ENCODE measurements at regions not wholly inside any gene's neighbourhood (a gene's known extent, or its start where the extent isn't known, plus 50 kb on each side); places are given as distances from the start of the nearest gene placed in this dataset.

DNA sequence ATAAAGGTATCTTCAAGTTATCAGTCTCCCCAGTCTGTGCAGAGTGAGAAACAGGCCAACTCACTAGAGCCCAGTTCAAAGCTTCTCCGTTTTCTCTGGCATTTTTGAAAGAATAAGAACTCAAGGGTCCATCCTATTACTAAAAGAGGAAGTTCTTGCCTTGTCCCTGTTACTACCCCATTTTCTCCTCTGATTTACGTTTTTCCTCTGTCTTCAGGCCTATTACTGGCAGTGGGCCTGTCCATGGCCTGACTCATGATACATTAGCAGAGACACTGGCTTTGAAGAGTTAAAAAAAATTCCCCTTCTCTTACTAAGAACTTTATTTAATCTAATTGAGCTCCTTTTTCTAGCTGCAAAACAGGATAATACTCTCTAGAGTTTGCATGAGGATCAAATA is 624.0 kb upstream of the KLF4 start:
- ChIA-PET POLR2A (no interaction called here), CTCF (interaction anchor here (0.6 to 1.2 kb wide), 2 partner anchors 71 to 648 kb away, joined by 4 read pairs; no protein-coding TSS in a partner anchor)
- no peak overlapping the region for H3K4me3 ChIP-seq (ENCODE audit: low read depth, low read length)
- TF ChIP-seq ZNF658 (tag by site-specific recombination; IDR thresholded peaks at IDR 0.05) (no peak), ZNF623 (tag by site-specific recombination; IDR thresholded peaks at IDR 0.05) (no peak)
- no peaks in the 10 kb centered on the region for H3K9me3 ChIP-seq (ENCODE audit: control insufficient read depth, insufficient read depth, low read depth, low read length)
- H3K4me1 ChIP-seq (ENCODE audit: control insufficient read depth, insufficient read depth, low read length): no peaks in the 10 kb centered on the region
- H3K36me3 ChIP-seq (ENCODE audit: control insufficient read depth in 2 of 2, insufficient read depth in 1 of 2, low read length in 2 of 2): no peaks in the 10 kb centered on the region
- H3K27ac ChIP-seq (ENCODE audit: extremely low read depth, low read depth, low read length): no peak overlapping the region

DNA sequence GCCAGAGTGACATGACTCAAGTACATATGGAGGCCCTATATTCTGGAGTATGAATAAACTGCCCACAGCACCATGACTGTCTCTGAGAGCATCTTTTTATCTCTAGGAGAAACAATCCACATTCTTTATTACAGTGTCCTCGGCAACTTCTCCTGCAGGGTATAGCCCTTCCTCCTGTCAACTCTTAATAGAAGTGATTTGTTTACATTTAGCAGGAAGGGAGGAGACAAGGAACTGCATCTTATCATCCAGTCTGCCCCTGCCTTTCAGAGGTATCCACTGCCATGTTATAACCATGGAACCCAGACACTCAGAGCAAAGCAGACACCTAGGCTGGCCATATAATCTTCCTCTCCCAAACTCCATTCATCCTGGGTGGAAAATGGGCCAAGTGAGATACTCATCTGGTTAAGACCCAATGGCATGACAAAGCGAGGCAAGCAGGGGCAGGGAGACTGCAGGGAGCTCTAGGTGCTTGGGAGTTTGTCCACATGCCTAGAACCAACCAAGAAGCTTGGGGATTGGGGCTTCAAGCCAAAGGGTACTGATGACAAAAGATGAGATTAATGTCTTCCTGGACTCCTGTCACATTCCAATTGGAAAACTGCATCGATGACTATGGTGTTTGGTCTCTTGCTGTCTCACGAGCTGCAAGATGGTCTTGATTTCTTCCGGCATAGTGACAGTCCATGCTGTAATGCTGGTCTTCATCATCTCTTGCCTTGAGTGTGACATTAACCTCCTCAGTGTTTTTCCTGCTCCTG is 620.5 kb upstream of the KLF4 start:
- ChIA-PET CTCF (no interaction called here), POLR2A (no interaction called here)
- Histone ChIP-seq H3K4me1 (ENCODE audit: control insufficient read depth, insufficient read depth, low read length) (no peaks in the 10 kb centered on the region), H3K27ac (ENCODE audit: extremely low read depth, low read depth, low read length) (no peak overlapping the region), H3K9me3 (ENCODE audit: control insufficient read depth, insufficient read depth, low read depth, low read length) (no peaks in the 10 kb centered on the region), H3K36me3 (ENCODE audit: control insufficient read depth in 2 of 2, insufficient read depth in 1 of 2, low read length in 2 of 2) (no peaks in the 10 kb centered on the region), H3K4me3 (ENCODE audit: low read depth, low read length) (no peak overlapping the region)
- no peak for TF ChIP-seq ZNF391 (tag by site-specific recombination; IDR thresholded peaks at IDR 0.05; ENCODE audit: borderline replicate concordance, low read depth)
- TF ChIP-seq ZNF670 (tag by site-specific recombination; IDR thresholded peaks at IDR 0.05; ENCODE audit: low read depth): no peak
- TF ChIP-seq ZNF514 (tag by site-specific recombination; IDR thresholded peaks at IDR 0.05): no peak
- no peak for TF ChIP-seq FEZF1 (tag by site-specific recombination; IDR thresholded peaks at IDR 0.05)
- no peak for TF ChIP-seq ZNF169 (tag by site-specific recombination; IDR thresholded peaks at IDR 0.05)
- TF ChIP-seq IKZF3 (tag by site-specific recombination; IDR thresholded peaks at IDR 0.05): no peak
- TF ChIP-seq ZNF660 (tag by site-specific recombination; IDR thresholded peaks at IDR 0.05): no peak

DNA sequence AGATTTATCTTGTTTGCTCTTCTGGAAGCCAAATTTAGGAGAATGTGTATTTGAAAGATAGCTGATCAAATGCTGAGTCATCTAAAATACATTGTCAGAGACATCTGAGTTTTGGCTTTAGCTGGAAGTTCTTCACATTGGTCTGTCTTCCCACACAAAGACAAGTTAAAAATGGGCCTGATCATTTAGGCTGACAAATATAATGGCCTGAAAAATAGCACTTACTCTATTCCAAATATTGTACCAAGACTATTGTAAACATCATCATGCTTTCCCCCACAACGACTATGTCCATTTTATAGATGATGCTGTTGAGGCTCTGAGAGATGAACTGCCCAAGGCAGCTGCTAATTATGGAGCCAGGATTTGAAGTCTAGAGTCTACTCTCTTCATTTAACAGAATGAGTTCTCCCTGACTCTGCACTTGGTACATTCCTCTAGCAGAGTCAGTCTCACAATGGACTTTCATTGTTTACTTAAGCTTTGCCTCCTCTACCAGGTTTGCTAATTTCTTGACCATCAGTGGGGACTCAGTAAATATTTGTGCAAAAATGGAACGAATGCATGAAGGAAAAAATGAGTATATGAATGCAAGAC is 619.4 kb upstream of the KLF4 start:
- Histone ChIP-seq H3K27ac (ENCODE audit: extremely low read depth, low read depth, low read length) (no peak overlapping the region), H3K9me3 (ENCODE audit: control insufficient read depth, insufficient read depth, low read depth, low read length) (no peaks in the 10 kb centered on the region), H3K4me1 (ENCODE audit: control insufficient read depth, insufficient read depth, low read length) (no peaks in the 10 kb centered on the region), H3K4me3 (ENCODE audit: low read depth, low read length) (no peak overlapping the region), H3K36me3 (ENCODE audit: control insufficient read depth in 2 of 2, insufficient read depth in 1 of 2, low read length in 2 of 2) (no peaks in the 10 kb centered on the region)
- POLR2A ChIA-PET: no interaction called here
- TF ChIP-seq, protein P1, sequence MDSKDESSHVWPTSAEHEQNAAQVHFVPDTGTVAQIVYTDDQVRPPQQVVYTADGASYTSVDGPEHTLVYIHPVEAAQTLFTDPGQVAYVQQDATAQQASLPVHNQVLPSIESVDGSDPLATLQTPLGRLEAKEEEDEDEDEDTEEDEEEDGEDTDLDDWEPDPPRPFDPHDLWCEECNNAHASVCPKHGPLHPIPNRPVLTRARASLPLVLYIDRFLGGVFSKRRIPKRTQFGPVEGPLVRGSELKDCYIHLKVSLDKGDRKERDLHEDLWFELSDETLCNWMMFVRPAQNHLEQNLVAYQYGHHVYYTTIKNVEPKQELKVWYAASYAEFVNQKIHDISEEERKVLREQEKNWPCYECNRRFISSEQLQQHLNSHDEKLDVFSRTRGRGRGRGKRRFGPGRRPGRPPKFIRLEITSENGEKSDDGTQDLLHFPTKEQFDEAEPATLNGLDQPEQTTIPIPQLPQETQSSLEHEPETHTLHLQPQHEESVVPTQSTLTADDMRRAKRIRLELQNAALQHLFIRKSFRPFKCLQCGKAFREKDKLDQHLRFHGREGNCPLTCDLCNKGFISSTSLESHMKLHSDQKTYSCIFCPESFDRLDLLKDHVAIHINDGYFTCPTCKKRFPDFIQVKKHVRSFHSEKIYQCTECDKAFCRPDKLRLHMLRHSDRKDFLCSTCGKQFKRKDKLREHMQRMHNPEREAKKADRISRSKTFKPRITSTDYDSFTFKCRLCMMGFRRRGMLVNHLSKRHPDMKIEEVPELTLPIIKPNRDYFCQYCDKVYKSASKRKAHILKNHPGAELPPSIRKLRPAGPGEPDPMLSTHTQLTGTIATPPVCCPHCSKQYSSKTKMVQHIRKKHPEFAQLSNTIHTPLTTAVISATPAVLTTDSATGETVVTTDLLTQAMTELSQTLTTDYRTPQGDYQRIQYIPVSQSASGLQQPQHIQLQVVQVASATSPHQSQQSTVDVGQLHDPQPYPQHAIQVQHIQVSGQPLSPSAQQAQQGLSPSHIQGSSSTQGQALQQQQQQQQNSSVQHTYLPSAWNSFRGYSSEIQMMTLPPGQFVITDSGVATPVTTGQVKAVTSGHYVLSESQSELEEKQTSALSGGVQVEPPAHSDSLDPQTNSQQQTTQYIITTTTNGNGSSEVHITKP (tag by site-specific recombination; IDR thresholded peaks at IDR 0.05): peak; percentile 30; the same call in 1 of the 2 replicates
- TF ChIP-seq ZNF19 (tag by site-specific recombination; IDR thresholded peaks at IDR 0.05; ENCODE audit: low read depth): no peak
- CTCF ChIA-PET: interaction anchor here (0.5 to 1.2 kb wide), 2 partner anchors 15 to 679 kb away, joined by 3 to 4 read pairs; no protein-coding TSS in a partner anchor

DNA sequence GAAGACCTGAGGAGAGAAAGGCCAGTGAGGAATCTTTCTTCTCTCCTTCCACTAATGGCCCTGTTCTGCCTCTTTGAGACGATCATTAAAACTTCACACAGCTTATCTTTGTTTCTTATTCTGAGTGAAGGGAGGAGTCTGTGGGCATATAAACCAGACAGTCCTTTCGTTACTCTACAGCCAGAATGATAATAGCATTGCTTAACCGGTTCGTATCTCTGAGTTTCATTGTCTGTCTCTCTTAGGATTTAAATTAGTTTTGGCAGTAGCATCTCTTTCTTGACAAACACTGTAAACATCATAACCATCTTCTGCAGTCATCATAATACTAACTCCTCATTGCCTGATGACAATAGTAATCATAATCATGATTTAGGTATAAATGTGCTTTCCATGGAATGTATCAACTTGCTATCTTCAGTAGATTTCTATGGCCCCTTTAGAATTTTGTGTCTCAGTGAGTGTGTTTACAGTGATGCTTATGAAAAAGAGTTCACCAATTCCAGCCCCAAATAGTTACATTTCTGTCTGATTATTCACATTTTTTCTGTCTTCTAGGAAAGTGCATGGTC is 618.8 kb upstream of the KLF4 start:
- no peaks in the 10 kb centered on the region for H3K4me1 ChIP-seq (ENCODE audit: control insufficient read depth, insufficient read depth, low read length)
- CTCF ChIA-PET: interaction anchor here (0.5 to 1.2 kb wide), 3 partner anchors 15 to 679 kb away, joined by 3 to 4 read pairs (median 3); no protein-coding TSS in a partner anchor
- no peak overlapping the region for H3K4me3 ChIP-seq (ENCODE audit: low read depth, low read length)
- no peak overlapping the region for H3K27ac ChIP-seq (ENCODE audit: extremely low read depth, low read depth, low read length)
- no peaks in the 10 kb centered on the region for H3K36me3 ChIP-seq (ENCODE audit: control insufficient read depth in 2 of 2, insufficient read depth in 1 of 2, low read length in 2 of 2)
- no peaks in the 10 kb centered on the region for H3K9me3 ChIP-seq (ENCODE audit: control insufficient read depth, insufficient read depth, low read depth, low read length)
- POLR2A ChIA-PET: no interaction called here
- TF ChIP-seq ZFHX2 (tag by site-specific recombination; conservative IDR thresholded peaks at IDR 0.05) (no peak), ZNF112 (tag by site-specific recombination; IDR thresholded peaks at IDR 0.05) (no peak), ZNF530 (tag by site-specific recombination; IDR thresholded peaks at IDR 0.05; ENCODE audit: low read depth) (no peak), ZNF426 (tag by site-specific recombination; IDR thresholded peaks at IDR 0.05) (no peak)
- TF ChIP-seq, protein P1 (tag by site-specific recombination; IDR thresholded peaks at IDR 0.05): no peak
- TF ChIP-seq, protein P2, sequence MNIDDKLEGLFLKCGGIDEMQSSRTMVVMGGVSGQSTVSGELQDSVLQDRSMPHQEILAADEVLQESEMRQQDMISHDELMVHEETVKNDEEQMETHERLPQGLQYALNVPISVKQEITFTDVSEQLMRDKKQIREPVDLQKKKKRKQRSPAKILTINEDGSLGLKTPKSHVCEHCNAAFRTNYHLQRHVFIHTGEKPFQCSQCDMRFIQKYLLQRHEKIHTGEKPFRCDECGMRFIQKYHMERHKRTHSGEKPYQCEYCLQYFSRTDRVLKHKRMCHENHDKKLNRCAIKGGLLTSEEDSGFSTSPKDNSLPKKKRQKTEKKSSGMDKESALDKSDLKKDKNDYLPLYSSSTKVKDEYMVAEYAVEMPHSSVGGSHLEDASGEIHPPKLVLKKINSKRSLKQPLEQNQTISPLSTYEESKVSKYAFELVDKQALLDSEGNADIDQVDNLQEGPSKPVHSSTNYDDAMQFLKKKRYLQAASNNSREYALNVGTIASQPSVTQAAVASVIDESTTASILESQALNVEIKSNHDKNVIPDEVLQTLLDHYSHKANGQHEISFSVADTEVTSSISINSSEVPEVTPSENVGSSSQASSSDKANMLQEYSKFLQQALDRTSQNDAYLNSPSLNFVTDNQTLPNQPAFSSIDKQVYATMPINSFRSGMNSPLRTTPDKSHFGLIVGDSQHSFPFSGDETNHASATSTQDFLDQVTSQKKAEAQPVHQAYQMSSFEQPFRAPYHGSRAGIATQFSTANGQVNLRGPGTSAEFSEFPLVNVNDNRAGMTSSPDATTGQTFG (tag by site-specific recombination; IDR thresholded peaks at IDR 0.05; ENCODE audit: borderline replicate concordance): no peak
